AG09309 (cell line): ENCODE measurements at regions not wholly inside any gene's neighbourhood (a gene's known extent, or its start where the extent isn't known, plus 50 kb on each side); places are given as distances from the start of the nearest gene placed in this dataset.

Source experiments
- DNase-seq: peaks from one replicate; pipeline ENCODE4 v3.0.0-alpha.2; 2010; ENCODE audit warnings: low read depth
- H3K4me3 ChIP-seq: 2 replicates; pipeline ENCODE4 v1.5.1; 2011; ENCODE audit warnings: mild to moderate bottlenecking, low read depth, low read length, moderate library complexity; ENCODE audit not compliant: control insufficient read depth
- TF ChIP-seq, protein P1 (sequence below): IDR thresholded peaks from 2 replicates; pipeline ENCODE4 v1.5.1; 2011; ENCODE audit warnings: mild to moderate bottlenecking, low read depth, low read length, inconsistent platforms; ENCODE audit not compliant: insufficient read depth, control insufficient read depth; ENCODE audit errors: missing control alignments

DNA sequence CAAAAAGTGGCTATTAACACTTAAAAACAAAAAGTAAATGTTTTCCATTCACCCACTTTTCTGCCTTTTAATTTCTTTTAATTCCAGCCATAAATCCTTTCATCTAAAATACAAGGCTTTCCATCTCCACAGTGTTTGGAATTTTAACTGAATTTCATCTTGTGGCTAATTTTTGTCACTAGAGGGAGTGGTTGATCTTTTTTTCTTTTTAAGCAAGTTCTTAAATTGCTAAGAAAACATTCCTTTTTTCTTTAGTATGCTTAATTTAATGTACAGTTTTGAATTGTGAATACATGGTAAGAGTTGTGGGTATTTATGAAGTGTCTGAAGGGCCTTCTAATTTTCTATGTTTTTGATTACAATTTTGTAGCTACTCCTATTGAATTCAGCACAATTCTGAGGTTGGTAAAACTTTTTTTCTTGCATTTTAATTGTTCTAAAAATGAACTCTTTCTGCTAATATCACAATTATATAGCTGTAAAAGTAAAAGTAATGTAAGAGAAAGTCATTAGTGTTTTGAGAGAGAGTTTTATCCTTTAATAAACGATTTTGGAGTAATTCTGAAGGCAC lies 54.9 kb upstream of the ANK3 start:
- H3K4me3 ChIP-seq: no peak overlapping the region
- DNase-seq: no peak
- TF ChIP-seq, protein P1, sequence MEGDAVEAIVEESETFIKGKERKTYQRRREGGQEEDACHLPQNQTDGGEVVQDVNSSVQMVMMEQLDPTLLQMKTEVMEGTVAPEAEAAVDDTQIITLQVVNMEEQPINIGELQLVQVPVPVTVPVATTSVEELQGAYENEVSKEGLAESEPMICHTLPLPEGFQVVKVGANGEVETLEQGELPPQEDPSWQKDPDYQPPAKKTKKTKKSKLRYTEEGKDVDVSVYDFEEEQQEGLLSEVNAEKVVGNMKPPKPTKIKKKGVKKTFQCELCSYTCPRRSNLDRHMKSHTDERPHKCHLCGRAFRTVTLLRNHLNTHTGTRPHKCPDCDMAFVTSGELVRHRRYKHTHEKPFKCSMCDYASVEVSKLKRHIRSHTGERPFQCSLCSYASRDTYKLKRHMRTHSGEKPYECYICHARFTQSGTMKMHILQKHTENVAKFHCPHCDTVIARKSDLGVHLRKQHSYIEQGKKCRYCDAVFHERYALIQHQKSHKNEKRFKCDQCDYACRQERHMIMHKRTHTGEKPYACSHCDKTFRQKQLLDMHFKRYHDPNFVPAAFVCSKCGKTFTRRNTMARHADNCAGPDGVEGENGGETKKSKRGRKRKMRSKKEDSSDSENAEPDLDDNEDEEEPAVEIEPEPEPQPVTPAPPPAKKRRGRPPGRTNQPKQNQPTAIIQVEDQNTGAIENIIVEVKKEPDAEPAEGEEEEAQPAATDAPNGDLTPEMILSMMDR: peak; percentile 52

DNA sequence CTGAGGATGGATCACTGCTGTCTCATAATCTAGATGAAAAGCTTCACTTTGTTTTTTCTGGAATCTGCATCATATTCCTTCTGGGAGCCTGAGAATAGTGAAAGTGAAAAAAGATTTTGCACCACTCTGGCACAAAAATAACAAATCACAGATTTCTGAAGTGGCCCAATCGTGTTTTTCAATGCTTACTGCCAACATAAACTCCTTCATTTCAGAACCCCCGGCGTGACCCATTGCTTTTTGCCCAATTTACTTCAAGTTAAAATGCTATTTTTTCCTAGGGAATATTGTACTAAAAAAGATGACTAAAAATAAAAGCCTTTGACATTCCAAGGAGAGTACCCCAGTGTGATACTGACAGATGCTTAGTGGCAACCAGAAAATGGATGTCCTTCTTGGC lies 53.7 kb upstream of the ANK3 start:
- TF ChIP-seq, protein P1: no peak
- no peak for DNase-seq
- H3K4me3 ChIP-seq: no peak overlapping the region

DNA sequence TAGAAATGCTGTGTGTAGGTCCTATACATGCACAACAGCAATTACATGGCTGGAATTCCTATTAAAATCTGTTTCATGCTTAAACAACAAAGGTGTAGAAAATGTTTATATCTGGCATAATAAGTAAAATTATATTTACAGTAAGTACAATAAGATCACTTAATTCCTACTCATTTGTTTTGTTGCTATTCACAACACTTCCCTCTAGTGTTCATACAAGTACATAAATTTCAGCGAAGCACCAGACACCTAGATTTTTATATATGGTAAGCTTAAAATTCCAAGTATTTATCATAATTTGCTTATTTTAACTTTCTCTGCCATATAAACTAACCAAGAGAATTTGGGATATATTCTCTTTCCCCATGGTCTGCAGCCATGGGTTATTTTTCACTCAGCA lies 51.8 kb upstream of the ANK3 start:
- TF ChIP-seq, protein P1: peak; percentile 23
- H3K4me3 ChIP-seq: no peak overlapping the region
- no peak for DNase-seq

DNA sequence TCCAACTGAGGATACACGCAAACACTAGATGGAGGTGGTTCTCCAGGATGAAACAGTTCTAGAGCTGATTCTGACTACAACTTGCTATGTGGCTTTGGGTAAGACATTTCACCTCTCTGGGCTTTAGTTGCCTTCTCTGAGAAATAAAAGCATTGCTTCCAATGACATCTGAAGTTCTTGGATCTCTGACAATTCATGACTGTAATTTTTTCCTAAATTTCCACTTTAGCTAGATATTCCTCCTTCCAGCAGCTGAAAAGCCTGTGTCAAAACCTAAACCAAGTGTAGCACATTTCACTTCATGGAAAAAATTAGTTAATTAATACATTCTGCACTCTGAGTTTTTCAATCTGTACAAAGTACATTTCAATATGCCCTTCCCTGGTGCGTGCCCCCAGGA lies 50.0 kb upstream of the ANK3 start:
- no peak overlapping the region for H3K4me3 ChIP-seq
- TF ChIP-seq, protein P1: no peak
- no peak for DNase-seq
